ENCODE measurements at regions not wholly inside any gene's neighbourhood (a gene's known extent, or its start where the extent isn't known, plus 50 kb on each side); places are given as distances from the start of the nearest gene placed in this dataset.

DNA sequence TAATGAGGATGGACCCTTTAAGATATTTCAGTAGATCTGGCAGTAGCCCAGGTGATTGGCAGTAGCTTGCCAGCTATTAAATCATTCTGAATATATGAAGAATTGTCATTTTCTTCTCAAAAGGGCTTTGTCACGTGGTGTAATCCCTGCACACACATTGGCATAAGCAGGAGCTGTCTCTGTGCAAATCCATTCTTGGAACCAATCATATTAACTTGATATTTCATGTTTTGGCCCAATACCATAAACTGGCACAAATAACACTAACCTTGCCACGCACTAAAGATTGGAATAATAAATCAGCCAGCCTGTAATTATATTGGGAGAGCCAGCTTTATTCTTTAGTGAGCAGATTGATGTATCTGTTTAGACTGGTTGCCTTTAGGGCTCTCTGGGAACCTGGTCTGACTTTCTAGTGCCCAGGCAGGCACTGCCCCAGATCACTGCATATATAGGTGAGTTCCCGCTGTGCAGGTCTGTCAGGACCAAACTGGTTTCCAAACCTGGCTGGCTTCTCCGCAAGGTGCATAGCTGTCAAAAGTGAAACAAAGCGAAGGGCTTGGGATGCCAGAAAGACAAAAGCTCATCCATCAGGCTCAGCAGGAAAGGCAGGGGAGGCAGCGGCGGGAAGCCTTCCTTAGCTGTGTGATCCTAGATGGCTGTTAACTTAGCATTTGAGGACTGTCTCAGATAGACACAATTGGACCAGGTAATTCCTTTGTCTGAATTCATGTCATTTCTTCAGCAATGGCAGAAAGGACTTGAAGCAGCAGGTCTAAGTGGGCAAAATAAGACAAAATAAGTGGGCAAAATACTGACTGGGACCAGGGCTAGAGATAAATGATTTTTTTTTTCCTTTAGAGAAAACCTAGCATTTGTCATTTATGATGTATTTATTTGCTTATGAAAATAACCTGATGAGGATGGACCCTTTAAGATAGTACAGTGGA is 128.8 kb upstream of the DYRK2 start:
- peaks cover 12% of the 10 kb centered on the region for H3K27me3 ChIP-seq (ENCODE audit: control insufficient read depth, insufficient read depth, low read length)
- H3K9me1 ChIP-seq (ENCODE audit: insufficient read depth, low read length): peaks cover 3% of the 10 kb centered on the region; the same call in 1 of the 2 replicates
- no peak overlapping the region for H3K9ac ChIP-seq (ENCODE audit: low read depth, low read length)
- H4K91ac ChIP-seq (ENCODE audit: insufficient read depth, low read depth, low read length): no peak overlapping the region
- dilution Hi-C loops (cut with HindIII; ENCODE audit: low sequenced_read_pairs, unreplicated experiment) (no loop called here), in situ Hi-C loops (cut with MboI; ENCODE audit: low sequenced_read_pairs) (no loop called here), intact Hi-C loops (cut with micrococcal nuclease) (no loop called here)
- no peaks in the 10 kb centered on the region for H3K79me1 ChIP-seq (ENCODE audit: low read depth in 1 of 2, low read length in 2 of 2)
- no peak overlapping the region for H2BK15ac ChIP-seq (ENCODE audit: low read depth, low read length)
- no peak overlapping the region for H3K4me2 ChIP-seq (ENCODE audit: low read depth, low read length)
- ChIA-PET CTCF (interaction anchor here (1.1 kb wide), 1 partner anchor 13 kb away, joined by 4 read pairs; no protein-coding TSS in a partner anchor), POLR2A (ENCODE audit: unreplicated experiment) (no interaction called here)
- no peak overlapping the region for H3K23ac ChIP-seq (ENCODE audit: low read depth, low read length)
- no peak overlapping the region for H2BK120ac ChIP-seq (ENCODE audit: low read depth, low read length)
- H3K27ac ChIP-seq (ENCODE audit: insufficient read depth, low read length): no peak overlapping the region
- TF ChIP-seq NFE2L2 (IDR thresholded peaks at IDR 0.05; ENCODE audit: low read depth, low read length): no peak
- no peak for TF ChIP-seq CHD1 (IDR thresholded peaks at IDR 0.05; ENCODE audit: low read depth, low read length)
- no peak for TF ChIP-seq SMC3 (IDR thresholded peaks at IDR 0.05; ENCODE audit: low read depth, low read length)
- TF ChIP-seq, protein P1, sequence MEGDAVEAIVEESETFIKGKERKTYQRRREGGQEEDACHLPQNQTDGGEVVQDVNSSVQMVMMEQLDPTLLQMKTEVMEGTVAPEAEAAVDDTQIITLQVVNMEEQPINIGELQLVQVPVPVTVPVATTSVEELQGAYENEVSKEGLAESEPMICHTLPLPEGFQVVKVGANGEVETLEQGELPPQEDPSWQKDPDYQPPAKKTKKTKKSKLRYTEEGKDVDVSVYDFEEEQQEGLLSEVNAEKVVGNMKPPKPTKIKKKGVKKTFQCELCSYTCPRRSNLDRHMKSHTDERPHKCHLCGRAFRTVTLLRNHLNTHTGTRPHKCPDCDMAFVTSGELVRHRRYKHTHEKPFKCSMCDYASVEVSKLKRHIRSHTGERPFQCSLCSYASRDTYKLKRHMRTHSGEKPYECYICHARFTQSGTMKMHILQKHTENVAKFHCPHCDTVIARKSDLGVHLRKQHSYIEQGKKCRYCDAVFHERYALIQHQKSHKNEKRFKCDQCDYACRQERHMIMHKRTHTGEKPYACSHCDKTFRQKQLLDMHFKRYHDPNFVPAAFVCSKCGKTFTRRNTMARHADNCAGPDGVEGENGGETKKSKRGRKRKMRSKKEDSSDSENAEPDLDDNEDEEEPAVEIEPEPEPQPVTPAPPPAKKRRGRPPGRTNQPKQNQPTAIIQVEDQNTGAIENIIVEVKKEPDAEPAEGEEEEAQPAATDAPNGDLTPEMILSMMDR (conservative IDR thresholded peaks at IDR 0.05; ENCODE audit: low read depth, low read length): no peak
- TF ChIP-seq ELK1 (IDR thresholded peaks at IDR 0.05; ENCODE audit: borderline replicate concordance, low read depth, low read length): no peak
- no peak overlapping the region for H4K5ac ChIP-seq (ENCODE audit: low read depth, low read length)
- H3K4me1 ChIP-seq (ENCODE audit: control insufficient read depth, insufficient read depth, low read length): no peaks in the 10 kb centered on the region
- H3K9me3 ChIP-seq (ENCODE audit: control insufficient read depth, insufficient read depth, low read length): no peaks in the 10 kb centered on the region
- H2BK5ac ChIP-seq (ENCODE audit: low read depth, low read length, poor library complexity, severe bottlenecking): no peak overlapping the region
- H2BK20ac ChIP-seq (ENCODE audit: low read depth, low read length): no peak overlapping the region
- no peaks in the 10 kb centered on the region for H3K36me3 ChIP-seq (ENCODE audit: control insufficient read depth, insufficient read depth, low read length)
- no peak overlapping the region for H3K56ac ChIP-seq (ENCODE audit: extremely low read depth, insufficient read depth, low read length)
- H3K18ac ChIP-seq (ENCODE audit: low read depth, low read length): no peak overlapping the region
- no peak overlapping the region for H3K4me3 ChIP-seq (ENCODE audit: insufficient read depth, low read depth, low read length)
- no peak overlapping the region for H3K14ac ChIP-seq (replicated peaks; ENCODE audit: low read depth, low read length)
- H2AK9ac ChIP-seq (replicated peaks; ENCODE audit: low read depth, low read length, poor library complexity): no peak overlapping the region
- no TSS peak for BruUV-seq (replicated peaks)
- H2AK5ac ChIP-seq (ENCODE audit: low read depth, low read length): no peak overlapping the region
- no peak overlapping the region for H4K8ac ChIP-seq (ENCODE audit: low read depth in 2 of 2, low read length in 2 of 2)
- no peaks in the 10 kb centered on the region for H4K20me1 ChIP-seq (ENCODE audit: insufficient read depth, low read length)
- no peak overlapping the region for H3K4ac ChIP-seq (ENCODE audit: low read depth, low read length)
- no peak for ATAC-seq (ENCODE audit: low read depth)
- WGBS, 2 experiments (ENCODE audit: extremely low coverage in 2 of 2, insufficient read length in 1 of 2): 59% methylated on average over 4 of the region's 7 CpGs; no CpG with 5 or more reads in 1 of the 2 experiments
- H2AFZ ChIP-seq (replicated peaks; ENCODE audit: low read length, poor library complexity): no peak overlapping the region
- DNase-seq: no peak
